Mesenchymal stem cell (in vitro differentiated cells and primary cell): ENCODE measurements at regions not wholly inside any gene's neighbourhood (a gene's known extent, or its start where the extent isn't known, plus 50 kb on each side); places are given as distances from the start of the nearest gene placed in this dataset.

Source experiments
- DNase-seq: peaks from one replicate; pipeline ENCODE4 v3.0.0-alpha.2; 2013
- H2AFZ ChIP-seq: one replicate; pipeline ENCODE4 v1.6.1; 2013; ENCODE audit warnings: low read depth, mild to moderate bottlenecking, control low read depth, inconsistent platforms, low read length, moderate library complexity
- H2AK5ac ChIP-seq: 2 replicates; pipeline ENCODE4 v1.6.1; 2013; ENCODE audit warnings: low read length, moderate library complexity, mild to moderate bottlenecking, inconsistent platforms; ENCODE audit not compliant: severe bottlenecking
- H2BK120ac ChIP-seq: one replicate; pipeline ENCODE4 v1.6.1; 2013; ENCODE audit warnings: low read depth, mild to moderate bottlenecking, inconsistent platforms, low read length, moderate library complexity
- H2BK12ac ChIP-seq, 2 experiments: one replicate each; pipeline ENCODE4 v1.6.1; 2013; ENCODE audit warnings: inconsistent platforms in 2 of 2, low read length in 2 of 2, mild to moderate bottlenecking in 2 of 2, moderate library complexity in 2 of 2, control low read depth in 1 of 2
- H2BK15ac ChIP-seq: one replicate; pipeline ENCODE4 v1.6.1; 2013; ENCODE audit warnings: mild to moderate bottlenecking, low read depth, inconsistent platforms; ENCODE audit not compliant: poor library complexity, severe bottlenecking
- H2BK5ac ChIP-seq: 2 replicates; pipeline ENCODE4 v1.6.1; 2013; ENCODE audit warnings: low read depth, mild to moderate bottlenecking, low read length, control low read depth, inconsistent platforms; ENCODE audit not compliant: poor library complexity, severe bottlenecking
- H3K14ac ChIP-seq, 2 experiments: one replicate each; pipeline ENCODE4 v1.6.1; 2013; ENCODE audit warnings: inconsistent platforms in 2 of 2, low read length in 2 of 2, control low read depth in 1 of 2, mild to moderate bottlenecking in 1 of 2, moderate library complexity in 1 of 2
- H3K18ac ChIP-seq, 2 experiments: one replicate each; pipeline ENCODE4 v1.6.1; 2013; ENCODE audit warnings: inconsistent platforms in 2 of 2, low read length in 2 of 2, control low read depth in 1 of 2, low read depth in 1 of 2, mild to moderate bottlenecking in 1 of 2
- H3K23ac ChIP-seq, 2 experiments: one replicate each; pipeline ENCODE4 v1.6.1; 2013; ENCODE audit warnings: inconsistent platforms in 2 of 2, low read length in 2 of 2, mild to moderate bottlenecking in 2 of 2, moderate library complexity in 2 of 2, control low read depth in 1 of 2
- H3K27ac ChIP-seq: 2 replicates; pipeline ENCODE4 v1.5.1; 2013; ENCODE audit warnings: mild to moderate bottlenecking, moderate library complexity, low read length, control low read depth, inconsistent platforms; ENCODE audit not compliant: poor library complexity, severe bottlenecking
- H3K27me3 ChIP-seq, 2 experiments: 2 replicates each; pipeline versions ENCODE4 v1.6.1 to v1.7.0; 2013; ENCODE audit warnings: low read length in 2 of 2, mild to moderate bottlenecking in 2 of 2, moderate library complexity in 2 of 2, control low read depth in 1 of 2, inconsistent platforms in 1 of 2; ENCODE audit not compliant: control insufficient read depth in 1 of 2, insufficient read depth in 1 of 2
- H3K36me3 ChIP-seq, 2 experiments: 2 replicates each; pipeline versions ENCODE4 v1.6.1 to v1.7.0; 2013; ENCODE audit warnings: low read length in 2 of 2, control low read depth in 1 of 2, inconsistent platforms in 1 of 2, low read depth in 1 of 2, mild to moderate bottlenecking in 1 of 2; ENCODE audit not compliant: insufficient read depth in 2 of 2, control insufficient read depth in 1 of 2
- H3K4ac ChIP-seq, 2 experiments: one replicate each; pipeline ENCODE4 v1.6.1; 2013; ENCODE audit warnings: inconsistent platforms in 2 of 2, low read length in 2 of 2, mild to moderate bottlenecking in 2 of 2, moderate library complexity in 2 of 2, control low read depth in 1 of 2, low read depth in 1 of 2
- H3K4me1 ChIP-seq: 2 replicates; pipeline ENCODE4 v1.6.1; 2013; ENCODE audit warnings: low read depth, low read length, control low read depth; ENCODE audit not compliant: control insufficient read depth, insufficient read depth
- H3K4me2 ChIP-seq: 2 replicates; pipeline ENCODE4 v1.6.1; 2013; ENCODE audit warnings: low read length, mild to moderate bottlenecking, inconsistent platforms; ENCODE audit not compliant: poor library complexity, severe bottlenecking
- H3K4me3 ChIP-seq, 2 experiments: 2 replicates each; pipeline versions ENCODE4 v1.5.1 to v1.7.0; 2013; ENCODE audit warnings: low read length in 2 of 2, mild to moderate bottlenecking in 2 of 2, control low read depth in 1 of 2, low read depth in 1 of 2; ENCODE audit not compliant: insufficient read depth in 1 of 2
- H3K79me1 ChIP-seq: replicated peaks from 2 replicates; pipeline ENCODE4 v1.6.1; 2013; ENCODE audit warnings: mild to moderate bottlenecking, control low read depth, low read length, inconsistent platforms; ENCODE audit not compliant: poor library complexity, severe bottlenecking
- H3K9ac ChIP-seq: 2 replicates; pipeline ENCODE4 v1.7.0; 2013; ENCODE audit warnings: mild to moderate bottlenecking, low read length, moderate library complexity
- H3K9me3 ChIP-seq: 2 replicates; pipeline ENCODE4 v1.7.0; 2013; ENCODE audit warnings: mild to moderate bottlenecking, low read length; ENCODE audit not compliant: control insufficient read depth
- H4K8ac ChIP-seq: one replicate; pipeline ENCODE4 v1.6.1; 2013; ENCODE audit warnings: inconsistent platforms, mild to moderate bottlenecking, low read length, moderate library complexity
- H4K91ac ChIP-seq: one replicate; pipeline ENCODE4 v1.6.1; 2013; ENCODE audit warnings: mild to moderate bottlenecking, low read length, inconsistent platforms
- WGBS: methylation state at CpG from one replicate; pipeline ENCODE4 v1.1.7; 2013; ENCODE audit warnings: mixed read lengths; 5-methylcytosine and 5-hydroxymethylcytosine counted together

GRCh38 chr1:30185313-30185712, 538.1 kb downstream of the MATN1 start:
- Histone ChIP-seq H2BK12ac (no peak overlapping the region), H2AFZ (no peak overlapping the region), H2BK120ac (no peak overlapping the region), H3K79me1 (no peaks in the 10 kb centered on the region), H4K91ac (no peak overlapping the region), H3K4me2 (no peak overlapping the region), H3K18ac (no peak overlapping the region), H3K4ac (no peak overlapping the region), H3K36me3 (no peaks in the 10 kb centered on the region), H3K23ac (no peak overlapping the region), H2AK5ac (no peak overlapping the region), H3K27ac (no peak overlapping the region), H3K9ac (no peak overlapping the region), H3K4me3 (no peak overlapping the region), H3K9me3 (no peaks in the 10 kb centered on the region), H2BK5ac (no peak overlapping the region), H2BK15ac (no peak overlapping the region), H3K4me1 (no peaks in the 10 kb centered on the region), H3K27me3 (peaks cover 5 to 37% of the 10 kb centered on the region in 2 experiments), H3K14ac (no peak overlapping the region), H4K8ac (no peak overlapping the region)
- no peak for DNase-seq
- WGBS: 75% methylated on average over 4 of the region's 4 CpGs

GRCh38 chr1:30184393-30185141, 538.8 kb downstream of the MATN1 start:
- H3K4me3 ChIP-seq: no peak overlapping the region
- no peaks in the 10 kb centered on the region for H3K9me3 ChIP-seq
- H3K14ac ChIP-seq: no peak overlapping the region
- H2BK120ac ChIP-seq: no peak overlapping the region
- 71% methylated on average over 1 of the region's 1 CpG for WGBS
- H3K4ac ChIP-seq: no peak overlapping the region
- H2AK5ac ChIP-seq: no peak overlapping the region
- H2BK12ac ChIP-seq: no peak overlapping the region
- no peak overlapping the region for H4K91ac ChIP-seq
- H3K27ac ChIP-seq: no peak overlapping the region
- H2BK5ac ChIP-seq: no peak overlapping the region
- no peaks in the 10 kb centered on the region for H3K79me1 ChIP-seq
- H3K4me1 ChIP-seq: no peaks in the 10 kb centered on the region
- H3K27me3 ChIP-seq: peaks cover 5 to 43% of the 10 kb centered on the region in 2 experiments
- no peak for DNase-seq
- no peak overlapping the region for H3K23ac ChIP-seq
- H3K36me3 ChIP-seq: no peaks in the 10 kb centered on the region
- H4K8ac ChIP-seq: no peak overlapping the region
- H2BK15ac ChIP-seq: no peak overlapping the region
- no peak overlapping the region for H3K4me2 ChIP-seq
- no peak overlapping the region for H3K9ac ChIP-seq
- H2AFZ ChIP-seq: no peak overlapping the region
- H3K18ac ChIP-seq: no peak overlapping the region

DNA sequence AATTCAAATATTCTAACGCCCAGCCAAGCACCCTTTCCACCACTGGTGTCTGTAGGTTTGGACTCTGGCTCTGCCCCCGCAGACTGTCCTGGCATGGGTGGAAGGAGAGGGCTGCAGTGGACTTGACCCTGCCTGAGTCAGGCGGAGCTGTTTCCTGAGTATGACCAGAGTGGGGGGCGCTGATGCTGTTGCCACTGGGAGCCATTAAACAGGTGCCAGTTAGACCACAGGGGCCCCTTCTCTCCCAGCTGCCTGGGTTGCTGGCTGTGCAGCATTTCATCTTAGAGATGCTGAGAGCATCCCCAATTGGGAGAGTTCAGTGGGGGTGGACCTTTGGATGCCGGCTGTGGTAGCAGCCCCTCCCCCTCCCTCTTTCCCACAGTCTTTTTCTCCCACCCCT, 539.5 kb downstream of the MATN1 start:
- H3K14ac ChIP-seq: no peak overlapping the region
- H2BK12ac ChIP-seq: no peak overlapping the region
- H2BK5ac ChIP-seq: no peak overlapping the region
- H3K4me2 ChIP-seq: no peak overlapping the region
- no peaks in the 10 kb centered on the region for H3K79me1 ChIP-seq
- H3K23ac ChIP-seq: no peak overlapping the region
- peaks cover 5 to 46% of the 10 kb centered on the region in 2 experiments for H3K27me3 ChIP-seq
- H3K36me3 ChIP-seq: no peaks in the 10 kb centered on the region
- no peak overlapping the region for H3K18ac ChIP-seq
- no peak overlapping the region for H4K8ac ChIP-seq
- H2BK15ac ChIP-seq: no peak overlapping the region
- H4K91ac ChIP-seq: no peak overlapping the region
- no peak overlapping the region for H3K4ac ChIP-seq
- no peak overlapping the region for H3K27ac ChIP-seq
- H3K4me1 ChIP-seq: no peaks in the 10 kb centered on the region
- H3K9me3 ChIP-seq: no peaks in the 10 kb centered on the region
- WGBS: 72% methylated on average over 4 of the region's 5 CpGs
- no peak overlapping the region for H2BK120ac ChIP-seq
- no peak overlapping the region for H3K4me3 ChIP-seq
- no peak overlapping the region for H3K9ac ChIP-seq
- no peak overlapping the region for H2AFZ ChIP-seq
- H2AK5ac ChIP-seq: no peak overlapping the region
- no peak for DNase-seq

GRCh38 chr1:30183006-30183405, 540.4 kb downstream of the MATN1 start:
- Histone ChIP-seq H2AFZ (no peak overlapping the region), H3K23ac (no peak overlapping the region), H3K9ac (no peak overlapping the region), H3K4me1 (no peaks in the 10 kb centered on the region), H2BK12ac (no peak overlapping the region), H2BK120ac (no peak overlapping the region), H2BK5ac (no peak overlapping the region), H3K4me3 (no peak overlapping the region), H4K8ac (no peak overlapping the region), H3K79me1 (no peaks in the 10 kb centered on the region), H3K27me3 (peaks cover 5 to 46% of the 10 kb centered on the region in 2 experiments), H3K27ac (no peak overlapping the region), H3K18ac (no peak overlapping the region), H4K91ac (no peak overlapping the region), H3K4ac (no peak overlapping the region), H3K14ac (no peak overlapping the region), H3K36me3 (no peaks in the 10 kb centered on the region), H2AK5ac (no peak overlapping the region), H3K9me3 (no peaks in the 10 kb centered on the region), H3K4me2 (no peak overlapping the region), H2BK15ac (no peak overlapping the region)
- no peak for DNase-seq
- 64% methylated on average over 2 of the region's 4 CpGs for WGBS
